Stomach (tissue), 4 donors: ENCODE measurements at regions not wholly inside any gene's neighbourhood (a gene's known extent, or its start where the extent isn't known, plus 50 kb on each side); places are given as distances from the start of the nearest gene placed in this dataset.

Experiments
- POLR2AphosphoS5 ChIP-seq, 3 donors: sonication (generic); formaldehyde crosslinking; IDR thresholded peaks; one replicate each; pipeline ENCODE4 v1.6.1; 2016; ENCODE audit warnings: antibody characterized with exemption in 3 of 3
- TF ChIP-seq, protein P1 (sequence below), 7 experiments: fragments of 450-650 bp in 4 of 7; fragments of 200-600 bp in 3 of 7; sonication (generic) in 3 of 7; IDR thresholded peaks; one replicate each; pipeline ENCODE4 v1.5.1; 2016 to 2019; ENCODE audit warnings: antibody characterized with exemption in 7 of 7, control low read depth in 2 of 7, mild to moderate bottlenecking in 1 of 7

DNA sequence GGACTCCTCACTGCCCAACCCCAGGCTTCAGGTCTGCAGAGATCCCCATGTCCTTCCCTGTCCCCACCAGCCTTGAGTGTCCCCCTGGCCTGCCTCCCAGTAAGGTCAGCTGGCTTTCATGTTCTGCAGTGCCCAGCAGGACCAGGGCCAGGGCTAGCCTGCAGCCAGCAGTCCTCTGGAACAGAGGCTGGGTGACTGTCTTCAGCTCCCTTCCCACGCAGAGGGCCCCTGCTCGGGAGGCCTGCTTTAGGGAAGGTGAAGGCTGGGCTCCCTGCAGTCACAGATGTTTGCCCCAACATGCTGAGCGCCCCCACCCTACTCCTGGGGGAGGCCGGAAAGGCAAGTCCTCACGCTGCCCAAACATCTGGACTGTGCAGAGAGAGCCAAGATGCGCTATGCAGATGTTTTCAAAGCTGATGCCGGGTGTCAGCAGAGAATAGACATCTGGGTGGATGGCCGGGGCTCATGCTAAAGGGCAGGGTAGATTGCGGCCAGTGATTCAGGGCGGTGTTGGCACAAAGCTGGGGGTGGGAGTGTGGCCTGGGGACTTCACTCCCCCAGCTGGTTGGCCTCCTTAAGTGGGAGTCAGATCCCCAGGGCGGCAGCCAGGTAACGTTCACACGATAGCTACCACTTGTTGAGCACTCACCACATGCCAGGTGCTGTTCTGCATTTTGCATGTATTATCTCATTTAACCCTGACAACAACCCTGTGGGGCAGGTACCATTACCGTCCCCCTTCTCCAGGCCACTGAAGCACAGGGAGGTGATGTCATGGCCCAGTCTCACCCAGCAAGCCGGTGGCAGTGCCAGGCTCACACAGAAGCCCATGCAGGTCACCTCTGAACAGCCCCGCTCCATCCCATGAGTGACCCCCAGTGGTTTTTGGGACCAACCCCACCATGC lies 71.2 kb upstream of the COL13A1 start:
- TF ChIP-seq, protein P1, sequence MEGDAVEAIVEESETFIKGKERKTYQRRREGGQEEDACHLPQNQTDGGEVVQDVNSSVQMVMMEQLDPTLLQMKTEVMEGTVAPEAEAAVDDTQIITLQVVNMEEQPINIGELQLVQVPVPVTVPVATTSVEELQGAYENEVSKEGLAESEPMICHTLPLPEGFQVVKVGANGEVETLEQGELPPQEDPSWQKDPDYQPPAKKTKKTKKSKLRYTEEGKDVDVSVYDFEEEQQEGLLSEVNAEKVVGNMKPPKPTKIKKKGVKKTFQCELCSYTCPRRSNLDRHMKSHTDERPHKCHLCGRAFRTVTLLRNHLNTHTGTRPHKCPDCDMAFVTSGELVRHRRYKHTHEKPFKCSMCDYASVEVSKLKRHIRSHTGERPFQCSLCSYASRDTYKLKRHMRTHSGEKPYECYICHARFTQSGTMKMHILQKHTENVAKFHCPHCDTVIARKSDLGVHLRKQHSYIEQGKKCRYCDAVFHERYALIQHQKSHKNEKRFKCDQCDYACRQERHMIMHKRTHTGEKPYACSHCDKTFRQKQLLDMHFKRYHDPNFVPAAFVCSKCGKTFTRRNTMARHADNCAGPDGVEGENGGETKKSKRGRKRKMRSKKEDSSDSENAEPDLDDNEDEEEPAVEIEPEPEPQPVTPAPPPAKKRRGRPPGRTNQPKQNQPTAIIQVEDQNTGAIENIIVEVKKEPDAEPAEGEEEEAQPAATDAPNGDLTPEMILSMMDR (IDR thresholded peaks at IDR 0.05), result no peak
- no peak for TF ChIP-seq POLR2AphosphoS5 (IDR thresholded peaks at IDR 0.05)
